Naive thymus-derived CD4-positive, alpha-beta T cell (primary cell): ENCODE measurements at regions not wholly inside any gene's neighbourhood (a gene's known extent, or its start where the extent isn't known, plus 50 kb on each side); places are given as distances from the start of the nearest gene placed in this dataset.

Source experiments
- ATAC-seq: fragments of 150-1000 bp; cut with Tn5 transposase; 2 replicates; pipeline ENCODE4 v1.10.0; 2021; ENCODE audit warnings: mild to moderate bottlenecking, moderate library complexity
- CTCF ChIA-PET: fragments of 350-600 bp; sonication (Branson Sonifier 250); formaldehyde crosslinking; loops from one replicate; lab custom pipeline; 2021; ENCODE audit warnings: antibody characterized with exemption; lab: Charles Lee
- POLR2A ChIA-PET: fragments of 350-600 bp; sonication (Branson Sonifier 250); formaldehyde crosslinking; loops from one replicate; lab custom pipeline; 2021; ENCODE audit warnings: antibody characterized with exemption, inconsistent platforms; lab: Charles Lee
- DNase-seq, 9 donors: peaks; one replicate each; pipeline versions ENCODE4 v3.0.0 to v3.0.0-alpha.2; 2020 to 2022; ENCODE audit warnings: mixed read lengths in 1 of 9
- H3K27ac ChIP-seq: one replicate; pipeline ENCODE4 v1.7.0; 2013; ENCODE audit warnings: mild to moderate bottlenecking, low read depth, low read length, moderate library complexity
- H3K27me3 ChIP-seq, 2 donors: one replicate each; pipeline ENCODE4 v1.7.0; 2013; ENCODE audit warnings: low read length in 2 of 2, mild to moderate bottlenecking in 2 of 2, moderate library complexity in 2 of 2; ENCODE audit not compliant: control insufficient read depth in 2 of 2, insufficient read depth in 2 of 2
- H3K36me3 ChIP-seq, 3 experiments: 1 replicate in 2 of 3; 2 replicates in 1 of 3; pipeline ENCODE4 v1.7.0; 2013; ENCODE audit warnings: low read length in 3 of 3, mild to moderate bottlenecking in 3 of 3, moderate library complexity in 1 of 3; ENCODE audit not compliant: insufficient read depth in 3 of 3, control insufficient read depth in 2 of 3
- H3K4me1 ChIP-seq, 2 donors: one replicate each; pipeline ENCODE4 v1.7.0; 2013; ENCODE audit warnings: low read length in 2 of 2, mild to moderate bottlenecking in 2 of 2, moderate library complexity in 1 of 2; ENCODE audit not compliant: control insufficient read depth in 2 of 2, insufficient read depth in 2 of 2
- H3K4me3 ChIP-seq: 2 replicates; pipeline ENCODE4 v1.7.0; 2013; ENCODE audit warnings: mild to moderate bottlenecking, low read length
- H3K9me3 ChIP-seq, 3 experiments: 1 replicate in 2 of 3; 2 replicates in 1 of 3; pipeline ENCODE4 v1.7.0; 2013; ENCODE audit warnings: low read length in 3 of 3; ENCODE audit not compliant: control insufficient read depth in 2 of 3
- H3K27ac Mint-ChIP-seq, 9 donors: one replicate each; pipeline ENCODE4 v1.8.0; 2020 to 2022; ENCODE audit warnings: mixed read lengths in 9 of 9, mild to moderate bottlenecking in 8 of 9, moderate library complexity in 5 of 9, inconsistent platforms in 2 of 9
- H3K27me3 Mint-ChIP-seq, 5 donors: one replicate each; pipeline ENCODE4 v1.8.0; 2021 to 2022; ENCODE audit warnings: mixed read lengths in 5 of 5, mild to moderate bottlenecking in 1 of 5
- H3K36me3 Mint-ChIP-seq, 5 donors: one replicate each; pipeline ENCODE4 v1.8.0; 2020 to 2022; ENCODE audit warnings: mixed read lengths in 5 of 5, mild to moderate bottlenecking in 3 of 5, inconsistent platforms in 1 of 5
- H3K4me1 Mint-ChIP-seq, 7 donors: one replicate each; pipeline ENCODE4 v1.8.0; 2020 to 2022; ENCODE audit warnings: mixed read lengths in 7 of 7, mild to moderate bottlenecking in 3 of 7, inconsistent platforms in 1 of 7
- H3K4me3 Mint-ChIP-seq, 10 donors: one replicate each; pipeline ENCODE4 v1.8.0; 2020 to 2022; ENCODE audit warnings: mild to moderate bottlenecking in 10 of 10, mixed read lengths in 10 of 10, moderate library complexity in 6 of 10, inconsistent platforms in 2 of 10
- H3K9me3 Mint-ChIP-seq, 11 donors: one replicate each; pipeline ENCODE4 v1.8.0; 2020 to 2022; ENCODE audit warnings: mixed read lengths in 11 of 11, mild to moderate bottlenecking in 4 of 11, inconsistent platforms in 1 of 11, moderate library complexity in 1 of 11
- intact Hi-C, 2 donors: fragments of 100-400 bp; cut with micrococcal nuclease; formaldehyde crosslinking; loops; one replicate each; pipeline ENCODE4 v1.15.1; 2023

DNA sequence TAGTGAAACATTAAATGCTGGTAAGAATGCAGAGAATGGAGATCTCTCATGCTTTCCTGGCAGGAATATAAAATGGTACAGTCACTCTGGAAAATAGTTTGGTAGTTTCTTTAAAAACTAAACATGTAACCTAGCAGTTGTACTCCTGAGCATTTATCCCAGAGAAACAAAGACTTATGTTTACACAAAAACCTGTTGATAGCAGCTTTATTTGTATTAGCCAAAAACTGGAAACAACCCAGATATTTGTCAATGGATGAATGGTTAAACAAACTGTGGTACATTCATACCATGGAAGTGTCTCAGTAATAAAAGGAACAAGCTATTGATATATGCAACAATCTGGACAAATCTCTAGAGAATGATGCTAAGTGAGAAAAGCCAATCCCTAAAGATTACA is 81.7 kb upstream of the CTAGE1 start:
- ATAC-seq (no peak), DNase-seq (no peak)
- H3K27me3 ChIP-seq: no peaks in the 10 kb centered on the region
- Mint-ChIP-seq H3K4me3 (no peak overlapping the region), H3K36me3 (peaks cover 0 to 4% (median 0%) of the 10 kb centered on the region in 5 donors), H3K27ac (no peak overlapping the region), H3K27me3 (peaks cover 0 to 5% (median 0%) of the 10 kb centered on the region in 5 donors), H3K4me1 (no peaks in the 10 kb centered on the region), H3K9me3 (peaks cover 0 to 26% (median 6%) of the 10 kb centered on the region in 11 donors)
- H3K9me3 ChIP-seq: no peaks in the 10 kb centered on the region
- intact Hi-C loops: no loop called here
- no peak overlapping the region for H3K27ac ChIP-seq
- ChIA-PET POLR2A (no interaction called here), CTCF (no interaction called here)
- H3K36me3 ChIP-seq: no peaks in the 10 kb centered on the region
- no peaks in the 10 kb centered on the region for H3K4me1 ChIP-seq
- no peak overlapping the region for H3K4me3 ChIP-seq

DNA sequence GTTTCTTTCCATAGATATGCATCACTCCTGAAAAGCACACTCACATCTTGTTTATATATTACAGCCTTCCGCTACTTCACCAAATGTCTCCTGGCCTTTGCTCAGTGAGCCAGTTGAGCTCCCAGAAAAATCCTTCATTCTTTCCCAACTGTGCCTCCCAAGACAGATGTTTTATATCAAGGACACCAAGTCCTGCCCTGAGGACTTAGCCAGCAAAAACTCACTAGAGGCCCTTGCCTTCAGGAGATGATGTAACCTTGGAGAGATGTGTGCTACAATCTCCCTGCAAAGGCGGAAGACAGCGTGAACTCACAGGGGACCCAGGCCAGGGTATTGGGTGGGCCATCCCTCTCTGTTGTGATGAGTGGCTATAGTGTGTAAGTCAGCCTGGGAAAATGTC is 86.1 kb upstream of the CTAGE1 start:
- H3K4me1 Mint-ChIP-seq: no peaks in the 10 kb centered on the region
- peaks cover 0 to 8% (median 2%) of the 10 kb centered on the region in 11 donors for H3K9me3 Mint-ChIP-seq
- H3K27ac Mint-ChIP-seq: no peak overlapping the region
- Histone ChIP-seq H3K27me3 (no peaks in the 10 kb centered on the region), H3K27ac (no peak overlapping the region), H3K4me1 (no peaks in the 10 kb centered on the region), H3K9me3 (no peaks in the 10 kb centered on the region), H3K36me3 (no peaks in the 10 kb centered on the region), H3K4me3 (no peak overlapping the region)
- H3K27me3 Mint-ChIP-seq: peaks cover 0 to 4% (median 0%) of the 10 kb centered on the region in 5 donors
- H3K4me3 Mint-ChIP-seq: no peak overlapping the region
- POLR2A ChIA-PET: no interaction called here
- DNase-seq (no peak), ATAC-seq (no peak)
- CTCF ChIA-PET: no interaction called here
- H3K36me3 Mint-ChIP-seq: no peaks in the 10 kb centered on the region
- intact Hi-C loops: no loop called here

DNA sequence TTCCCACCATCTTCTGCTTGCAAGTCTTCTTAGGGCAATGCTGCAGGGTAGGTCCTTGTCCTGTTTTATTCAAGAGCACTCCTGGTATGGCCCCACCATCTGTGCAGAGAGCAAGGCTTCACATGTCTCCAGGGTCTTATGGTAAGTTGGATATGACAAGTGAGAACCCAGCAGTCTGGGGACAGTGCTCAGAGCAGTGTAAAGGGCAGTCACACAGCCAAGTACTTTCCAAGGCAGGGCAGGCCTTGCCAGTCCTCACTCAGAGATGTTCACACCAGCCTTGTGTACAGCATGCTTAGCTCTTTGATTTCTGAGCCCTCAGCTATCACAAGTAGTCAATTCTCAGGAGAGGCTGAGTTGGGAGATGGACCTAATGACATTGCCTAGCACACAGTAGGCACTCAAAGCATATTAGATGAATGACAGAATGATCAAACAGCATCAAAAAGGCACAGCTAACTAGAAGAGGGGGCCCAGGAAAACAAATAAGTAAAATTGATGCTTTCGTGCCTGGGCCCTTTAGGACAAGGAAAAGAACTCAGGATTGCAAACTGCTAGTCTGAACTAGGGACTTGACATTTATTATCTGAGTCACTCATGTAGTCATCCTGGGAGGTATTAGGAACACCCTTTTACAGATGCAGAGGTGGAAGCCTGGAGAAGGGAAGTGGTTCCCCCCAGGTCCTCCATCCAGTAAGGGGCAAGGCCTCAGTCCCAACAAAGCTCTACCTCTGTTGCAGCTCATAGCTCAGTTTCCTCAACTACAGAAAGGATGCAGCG is 86.7 kb upstream of the CTAGE1 start:
- Histone ChIP-seq H3K36me3 (no peaks in the 10 kb centered on the region), H3K27me3 (no peaks in the 10 kb centered on the region), H3K4me3 (no peak overlapping the region), H3K27ac (no peak overlapping the region), H3K9me3 (no peaks in the 10 kb centered on the region), H3K4me1 (no peaks in the 10 kb centered on the region)
- ChIA-PET CTCF (no interaction called here), POLR2A (no interaction called here)
- no peak overlapping the region for H3K27ac Mint-ChIP-seq
- DNase-seq (no peak), ATAC-seq (no peak)
- no peak overlapping the region for H3K4me3 Mint-ChIP-seq
- intact Hi-C loops: no loop called here
- no peaks in the 10 kb centered on the region for H3K36me3 Mint-ChIP-seq
- no peaks in the 10 kb centered on the region for H3K4me1 Mint-ChIP-seq
- peaks cover 0 to 8% (median 2%) of the 10 kb centered on the region in 11 donors for H3K9me3 Mint-ChIP-seq
- peaks cover 0 to 4% (median 0%) of the 10 kb centered on the region in 5 donors for H3K27me3 Mint-ChIP-seq

DNA sequence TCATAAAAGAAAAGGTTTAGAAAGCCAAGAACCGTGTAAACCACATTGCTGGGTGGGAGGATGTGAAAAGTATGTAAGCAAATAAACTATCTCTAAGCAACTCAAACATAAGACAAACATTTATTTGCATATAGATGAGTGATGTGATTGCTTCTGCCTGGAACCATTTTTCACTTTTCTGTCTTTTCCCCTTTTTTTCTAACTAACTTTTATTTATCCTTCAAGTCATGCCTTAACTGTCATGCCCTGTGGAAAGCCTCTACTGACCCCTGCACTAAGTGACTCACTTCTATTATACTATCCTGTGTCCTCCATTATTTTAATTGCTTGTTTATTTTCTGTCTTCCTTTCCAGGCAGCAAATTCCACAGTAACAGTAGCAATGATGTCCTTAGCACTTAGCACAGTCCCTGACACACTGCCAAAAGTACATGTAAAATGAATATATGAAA is 87.5 kb upstream of the CTAGE1 start:
- Mint-ChIP-seq H3K27me3 (peaks cover 0 to 4% (median 0%) of the 10 kb centered on the region in 5 donors), H3K27ac (no peak overlapping the region), H3K4me1 (no peaks in the 10 kb centered on the region), H3K9me3 (peaks cover 0 to 13% (median 2%) of the 10 kb centered on the region in 11 donors), H3K36me3 (no peaks in the 10 kb centered on the region), H3K4me3 (no peak overlapping the region)
- H3K27me3 ChIP-seq: no peaks in the 10 kb centered on the region
- intact Hi-C loops: no loop called here
- POLR2A ChIA-PET: no interaction called here
- no peaks in the 10 kb centered on the region for H3K9me3 ChIP-seq
- no peak overlapping the region for H3K27ac ChIP-seq
- H3K4me3 ChIP-seq: no peak overlapping the region
- no peaks in the 10 kb centered on the region for H3K36me3 ChIP-seq
- no peaks in the 10 kb centered on the region for H3K4me1 ChIP-seq
- DNase-seq: no peak
- ATAC-seq: no peak
- CTCF ChIA-PET: no interaction called here

DNA sequence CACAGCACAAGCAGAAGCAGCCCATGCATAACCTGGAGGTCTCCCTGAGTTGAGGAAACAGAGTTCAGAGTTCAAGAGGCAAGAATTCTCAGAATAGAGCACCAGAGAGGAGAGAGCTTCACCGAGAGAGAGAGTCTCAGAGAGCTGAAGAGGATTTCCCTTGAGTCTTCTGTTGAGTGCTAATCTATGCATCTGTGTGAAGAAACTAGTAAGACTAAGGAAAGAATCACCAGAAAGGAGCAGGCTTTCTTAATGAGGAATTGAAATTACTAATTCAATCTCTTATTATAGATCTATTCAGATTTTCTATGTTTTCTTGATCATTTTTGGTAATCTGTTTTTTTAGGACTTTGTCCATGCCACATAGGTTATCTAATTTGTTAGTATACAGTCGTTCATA is 89.3 kb upstream of the CTAGE1 start:
- Histone ChIP-seq H3K27me3 (no peaks in the 10 kb centered on the region), H3K4me3 (no peak overlapping the region), H3K27ac (no peak overlapping the region), H3K4me1 (no peaks in the 10 kb centered on the region), H3K36me3 (no peaks in the 10 kb centered on the region), H3K9me3 (no peaks in the 10 kb centered on the region)
- Mint-ChIP-seq H3K4me1 (no peaks in the 10 kb centered on the region), H3K36me3 (no peaks in the 10 kb centered on the region), H3K4me3 (no peak overlapping the region), H3K27ac (no peak overlapping the region), H3K27me3 (peaks cover 0 to 4% (median 0%) of the 10 kb centered on the region in 5 donors), H3K9me3 (peaks cover 0 to 6% (median 0%) of the 10 kb centered on the region in 11 donors)
- ATAC-seq (no peak), DNase-seq (no peak)
- CTCF ChIA-PET: no interaction called here
- POLR2A ChIA-PET: no interaction called here
- intact Hi-C loops: no loop called here

DNA sequence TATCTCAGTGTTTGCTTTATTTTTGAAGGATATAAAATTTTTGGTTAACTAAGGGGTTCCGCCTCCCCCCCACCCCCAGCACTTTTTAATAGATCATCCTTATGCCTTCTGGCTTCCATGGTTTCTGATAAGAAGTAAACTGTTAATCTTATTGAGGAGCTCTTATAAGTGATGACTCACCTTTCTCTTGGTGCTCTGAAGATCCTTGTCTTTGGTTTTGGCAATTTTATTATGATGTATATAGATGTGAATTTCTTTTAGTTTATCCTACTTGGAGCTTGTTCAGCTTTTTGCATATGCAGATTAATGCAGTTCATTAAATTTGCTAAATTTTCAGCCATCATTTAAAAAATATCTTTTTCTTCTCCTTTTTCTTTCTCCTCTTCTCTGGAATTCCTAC is 91.7 kb upstream of the CTAGE1 start:
- ATAC-seq (no peak), DNase-seq (no peak)
- Histone ChIP-seq H3K27me3 (no peaks in the 10 kb centered on the region), H3K36me3 (no peaks in the 10 kb centered on the region), H3K4me3 (no peak overlapping the region), H3K9me3 (no peaks in the 10 kb centered on the region), H3K4me1 (no peaks in the 10 kb centered on the region), H3K27ac (no peak overlapping the region)
- Mint-ChIP-seq H3K4me3 (no peak overlapping the region), H3K27ac (no peak overlapping the region), H3K36me3 (no peaks in the 10 kb centered on the region), H3K27me3 (peaks cover 0 to 5% (median 0%) of the 10 kb centered on the region in 5 donors), H3K9me3 (peaks cover 0 to 5% (median 0%) of the 10 kb centered on the region in 11 donors), H3K4me1 (no peaks in the 10 kb centered on the region)
- intact Hi-C loops: no loop called here
- POLR2A ChIA-PET: no interaction called here
- CTCF ChIA-PET: no interaction called here

DNA sequence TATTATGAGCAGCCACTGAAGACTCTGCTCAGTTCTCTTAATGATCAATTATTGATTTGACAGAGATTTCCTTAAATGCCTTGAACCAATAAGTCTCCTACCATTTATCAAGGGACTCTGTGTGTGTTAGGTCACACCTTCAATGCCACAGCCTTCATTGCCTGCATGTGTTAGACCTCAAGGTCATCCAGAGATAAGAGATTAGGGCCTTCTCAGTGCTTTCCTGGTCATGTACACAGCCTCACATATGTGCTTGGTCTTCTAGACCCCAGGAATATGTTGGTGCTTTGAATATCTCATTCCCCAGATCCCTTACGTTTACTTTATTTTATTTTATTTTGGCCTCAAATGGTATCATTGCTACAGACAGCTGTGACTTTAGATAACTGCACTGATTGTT is 93.0 kb upstream of the CTAGE1 start:
- no peak overlapping the region for H3K27ac ChIP-seq
- H3K4me1 ChIP-seq: no peaks in the 10 kb centered on the region
- H3K27me3 ChIP-seq: no peaks in the 10 kb centered on the region
- Mint-ChIP-seq H3K4me3 (no peak overlapping the region), H3K9me3 (peaks cover 0 to 5% (median under 1%) of the 10 kb centered on the region in 11 donors), H3K4me1 (peaks cover 0 to under 1% (median 0%) of the 10 kb centered on the region in 7 donors), H3K27ac (no peak overlapping the region), H3K27me3 (peaks cover 0 to 5% (median 2%) of the 10 kb centered on the region in 5 donors), H3K36me3 (no peaks in the 10 kb centered on the region)
- ChIA-PET POLR2A (no interaction called here), CTCF (no interaction called here)
- no peak overlapping the region for H3K4me3 ChIP-seq
- ATAC-seq (no peak), DNase-seq (no peak)
- intact Hi-C loops: no loop called here
- H3K9me3 ChIP-seq: no peaks in the 10 kb centered on the region
- no peaks in the 10 kb centered on the region for H3K36me3 ChIP-seq
